Coronary artery (tissue), 2 donors: ENCODE measurements at regions not wholly inside any gene's neighbourhood (a gene's known extent, or its start where the extent isn't known, plus 50 kb on each side); places are given as distances from the start of the nearest gene placed in this dataset.
"Not testable (repeated sequence)": the region's sequence is repeated elsewhere in the genome, so short reads cannot be mapped to it uniquely, and the experiment has no call there.

Source experiments
- DNase-seq: peaks from one replicate; pipeline ENCODE4 v3.0.0-alpha.2; 2017; ENCODE audit warnings: low spot score
- H3K27ac ChIP-seq, 2 donors: fragments of 200-600 bp; sonication (generic); one replicate each; pipeline ENCODE4 v1.5.1; 2016 to 2019
- H3K4me3 ChIP-seq: fragments of 200-600 bp; sonication (generic); 2 replicates; pipeline ENCODE4 v1.5.1; 2016; ENCODE audit warnings: mild to moderate bottlenecking, moderate library complexity
- CTCF ChIP-seq: fragments of 200-600 bp; sonication (generic); IDR thresholded peaks from one replicate; pipeline ENCODE4 v1.5.1; 2019; ENCODE audit warnings: antibody characterized with exemption

- Histone ChIP-seq H3K27ac (no peak overlapping the region), H3K4me3 (no peak overlapping the region)
- no peak for DNase-seq
- no peak for TF ChIP-seq CTCF
Measured at GRCh38 chr2:76008001-76008702, 297.4 kb upstream of the GCFC2 start.

GRCh38 chr2:76000425-76000824 is 289.7 kb upstream of the GCFC2 start:
- Histone ChIP-seq H3K4me3 (no peak overlapping the region), H3K27ac (no peak overlapping the region)
- DNase-seq: no peak
- TF ChIP-seq CTCF: no peak

- no peak overlapping the region for H3K27ac ChIP-seq
- TF ChIP-seq CTCF: no peak
- H3K4me3 ChIP-seq: no peak overlapping the region
- no peak for DNase-seq
Measured at GRCh38 chr2:75998451-75998850, 287.7 kb upstream of the GCFC2 start.

GRCh38 chr2:75994759-75995158 is 284.0 kb upstream of the GCFC2 start:
- no peak for DNase-seq
- TF ChIP-seq CTCF: no peak
- no peak overlapping the region for H3K4me3 ChIP-seq
- no peak overlapping the region for H3K27ac ChIP-seq

- not testable (repeated sequence) for H3K4me3 ChIP-seq, H3K27ac ChIP-seq, DNase-seq
Measured at GRCh38 chr2:75988622-75989021, 277.9 kb upstream of the GCFC2 start.

- H3K4me3 ChIP-seq: no peak overlapping the region
- no peak overlapping the region for H3K27ac ChIP-seq
- TF ChIP-seq CTCF: no peak
- no peak for DNase-seq
Measured at GRCh38 chr2:75986617-75987016, 275.9 kb upstream of the GCFC2 start.

- DNase-seq: no peak
- no peak for TF ChIP-seq CTCF
- Histone ChIP-seq H3K27ac (no peak overlapping the region), H3K4me3 (no peak overlapping the region)
Measured at GRCh38 chr2:75982719-75983118, 272.0 kb upstream of the GCFC2 start.
